HG03196 (cell line): ENCODE measurements at regions not wholly inside any gene's neighbourhood (a gene's known extent, or its start where the extent isn't known, plus 50 kb on each side); places are given as distances from the start of the nearest gene placed in this dataset.
"Not testable (repeated sequence)": the region's sequence is repeated elsewhere in the genome, so short reads cannot be mapped to it uniquely, and the experiment has no call there.

Experiments
- ATAC-seq: cut with Tn5 transposase; IDR thresholded peaks from one replicate; pipeline ENCODE4 v1.9.1; 2021; ENCODE audit not compliant: unreplicated experiment

- ATAC-seq = no peak
Observed at GRCh38 chr9:82115900-82116299, 127.3 kb downstream of the SPATA31D1 start.

- no peak for ATAC-seq
Observed at GRCh38 chr9:82116556-82116955, 128.0 kb downstream of the SPATA31D1 start.

GRCh38 chr9:82117026-82117811 is 128.6 kb downstream of the SPATA31D1 start:
- ATAC-seq = no peak

GRCh38 chr9:82122731-82123130 is 134.2 kb downstream of the SPATA31D1 start:
- ATAC-seq = no peak

GRCh38 chr9:82124090-82124489 is 135.5 kb downstream of the SPATA31D1 start:
- ATAC-seq = no peak

GRCh38 chr9:82126256-82126655 is 137.7 kb downstream of the SPATA31D1 start:
- no peak for ATAC-seq

- no peak for ATAC-seq
Observed at GRCh38 chr9:82127465-82127864, 138.9 kb downstream of the SPATA31D1 start.

- peak; percentile 92 for ATAC-seq
Observed at GRCh38 chr9:82128011-82128696, 139.6 kb downstream of the SPATA31D1 start.

- no peak for ATAC-seq
Observed at GRCh38 chr9:82129708-82130107, 141.1 kb downstream of the SPATA31D1 start.

- no peak for ATAC-seq
Observed at GRCh38 chr9:82130331-82131042, 141.9 kb downstream of the SPATA31D1 start.

- ATAC-seq = no peak
Observed at GRCh38 chr9:82131072-82131471, 142.5 kb downstream of the SPATA31D1 start.

GRCh38 chr9:82132024-82132423 is 143.5 kb downstream of the SPATA31D1 start:
- ATAC-seq = no peak

GRCh38 chr9:82134010-82134409 is 145.4 kb downstream of the SPATA31D1 start:
- ATAC-seq = no peak

- ATAC-seq = no peak
Observed at GRCh38 chr9:82135106-82135505, 146.5 kb downstream of the SPATA31D1 start.

GRCh38 chr9:82138081-82138480 is 149.5 kb downstream of the SPATA31D1 start:
- ATAC-seq = not testable (repeated sequence)

GRCh38 chr9:82140471-82140870 is 151.9 kb downstream of the SPATA31D1 start:
- no peak for ATAC-seq

GRCh38 chr9:82144803-82145202 is 156.2 kb downstream of the SPATA31D1 start:
- no peak for ATAC-seq

GRCh38 chr9:82146677-82147076 is 158.1 kb downstream of the SPATA31D1 start:
- ATAC-seq = no peak

- no peak for ATAC-seq
Observed at GRCh38 chr9:82147798-82148425, 159.3 kb downstream of the SPATA31D1 start.

- no peak for ATAC-seq
Observed at GRCh38 chr9:82148426-82148810, 159.8 kb downstream of the SPATA31D1 start.

GRCh38 chr9:82148901-82149461 is 160.4 kb downstream of the SPATA31D1 start:
- no peak for ATAC-seq
